C4-2B (cell line): ENCODE measurements at regions not wholly inside any gene's neighbourhood (a gene's known extent, or its start where the extent isn't known, plus 50 kb on each side); places are given as distances from the start of the nearest gene placed in this dataset.

Experiments
- ZFX ChIP-seq: fragments of 450-650 bp; IDR thresholded peaks from 2 replicates; pipeline ENCODE4 v1.6.1; 2017
- TF ChIP-seq, protein P1 (sequence below): fragments of 450-650 bp; conservative IDR thresholded peaks from 2 replicates; pipeline ENCODE4 v1.5.1; 2017; ENCODE audit warnings: mild to moderate bottlenecking

DNA sequence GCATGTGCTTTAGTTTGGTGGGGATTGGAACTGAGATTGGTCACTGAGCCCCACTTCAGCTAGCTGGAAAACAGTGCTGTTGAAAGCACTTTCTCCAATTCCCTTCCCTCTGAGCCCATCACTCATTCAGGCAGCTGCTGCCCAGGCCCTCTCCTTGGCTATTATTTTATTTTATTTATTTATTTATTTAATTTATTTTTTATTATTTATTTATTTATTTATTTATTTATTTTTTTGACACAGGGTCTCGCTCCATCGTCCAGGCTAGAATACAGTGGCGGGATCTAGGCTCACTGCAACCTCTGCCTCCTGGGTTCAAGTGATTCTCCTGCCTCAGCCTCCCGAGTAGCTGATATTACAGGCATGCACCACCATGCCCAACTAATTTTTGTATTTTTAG is 51.8 kb upstream of the RBPJ start:
- TF ChIP-seq, protein P1, sequence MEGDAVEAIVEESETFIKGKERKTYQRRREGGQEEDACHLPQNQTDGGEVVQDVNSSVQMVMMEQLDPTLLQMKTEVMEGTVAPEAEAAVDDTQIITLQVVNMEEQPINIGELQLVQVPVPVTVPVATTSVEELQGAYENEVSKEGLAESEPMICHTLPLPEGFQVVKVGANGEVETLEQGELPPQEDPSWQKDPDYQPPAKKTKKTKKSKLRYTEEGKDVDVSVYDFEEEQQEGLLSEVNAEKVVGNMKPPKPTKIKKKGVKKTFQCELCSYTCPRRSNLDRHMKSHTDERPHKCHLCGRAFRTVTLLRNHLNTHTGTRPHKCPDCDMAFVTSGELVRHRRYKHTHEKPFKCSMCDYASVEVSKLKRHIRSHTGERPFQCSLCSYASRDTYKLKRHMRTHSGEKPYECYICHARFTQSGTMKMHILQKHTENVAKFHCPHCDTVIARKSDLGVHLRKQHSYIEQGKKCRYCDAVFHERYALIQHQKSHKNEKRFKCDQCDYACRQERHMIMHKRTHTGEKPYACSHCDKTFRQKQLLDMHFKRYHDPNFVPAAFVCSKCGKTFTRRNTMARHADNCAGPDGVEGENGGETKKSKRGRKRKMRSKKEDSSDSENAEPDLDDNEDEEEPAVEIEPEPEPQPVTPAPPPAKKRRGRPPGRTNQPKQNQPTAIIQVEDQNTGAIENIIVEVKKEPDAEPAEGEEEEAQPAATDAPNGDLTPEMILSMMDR: no peak
- no peak for TF ChIP-seq ZFX
